GM18861 (cell line): ENCODE measurements at regions not wholly inside any gene's neighbourhood (a gene's known extent, or its start where the extent isn't known, plus 50 kb on each side); places are given as distances from the start of the nearest gene placed in this dataset.
"Not testable (repeated sequence)": the region's sequence is repeated elsewhere in the genome, so short reads cannot be mapped to it uniquely, and the experiment has no call there.

Source experiments
- ATAC-seq: cut with Tn5 transposase; IDR thresholded peaks from one replicate; pipeline ENCODE4 v1.9.1; 2021; ENCODE audit not compliant: unreplicated experiment

DNA sequence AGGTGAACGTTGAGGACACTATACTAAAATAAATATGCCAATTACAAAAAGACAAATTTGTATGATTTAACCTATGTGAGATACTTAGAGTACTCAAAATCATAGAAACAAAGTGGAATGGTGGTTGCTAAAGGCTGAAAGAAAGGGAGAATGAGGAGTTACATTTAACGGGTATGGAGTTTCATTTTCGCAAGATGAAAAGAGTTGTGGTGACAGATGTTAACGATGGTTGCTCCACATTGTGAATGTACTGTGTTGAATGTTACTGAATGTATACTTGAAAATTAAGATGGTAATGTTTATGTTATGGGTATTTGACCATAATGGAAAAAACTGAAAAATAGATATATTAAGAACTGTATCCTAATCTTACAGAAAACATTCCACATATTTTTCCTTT, 51.3 kb upstream of the MOCS2 start:
- no peak for ATAC-seq

DNA sequence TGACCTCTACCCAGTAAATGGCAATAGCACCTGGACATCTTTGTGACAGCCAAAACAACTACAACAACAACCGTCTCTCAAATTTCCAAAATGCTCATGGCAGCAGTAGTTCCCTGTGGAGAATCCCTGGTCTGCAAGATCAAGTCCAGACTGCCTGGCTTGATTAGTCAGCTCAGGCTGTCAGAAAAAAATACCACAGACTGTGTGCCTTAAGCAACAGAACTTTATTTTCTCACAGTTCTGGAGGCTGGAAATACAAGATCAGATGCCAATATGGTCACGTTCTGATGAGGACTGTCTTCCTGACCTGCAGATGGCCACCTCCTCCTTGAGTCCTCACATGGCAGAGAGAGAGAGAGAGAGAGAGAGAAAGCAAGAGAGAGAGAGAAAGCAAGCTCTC, 52.3 kb upstream of the MOCS2 start:
- no peak for ATAC-seq

DNA sequence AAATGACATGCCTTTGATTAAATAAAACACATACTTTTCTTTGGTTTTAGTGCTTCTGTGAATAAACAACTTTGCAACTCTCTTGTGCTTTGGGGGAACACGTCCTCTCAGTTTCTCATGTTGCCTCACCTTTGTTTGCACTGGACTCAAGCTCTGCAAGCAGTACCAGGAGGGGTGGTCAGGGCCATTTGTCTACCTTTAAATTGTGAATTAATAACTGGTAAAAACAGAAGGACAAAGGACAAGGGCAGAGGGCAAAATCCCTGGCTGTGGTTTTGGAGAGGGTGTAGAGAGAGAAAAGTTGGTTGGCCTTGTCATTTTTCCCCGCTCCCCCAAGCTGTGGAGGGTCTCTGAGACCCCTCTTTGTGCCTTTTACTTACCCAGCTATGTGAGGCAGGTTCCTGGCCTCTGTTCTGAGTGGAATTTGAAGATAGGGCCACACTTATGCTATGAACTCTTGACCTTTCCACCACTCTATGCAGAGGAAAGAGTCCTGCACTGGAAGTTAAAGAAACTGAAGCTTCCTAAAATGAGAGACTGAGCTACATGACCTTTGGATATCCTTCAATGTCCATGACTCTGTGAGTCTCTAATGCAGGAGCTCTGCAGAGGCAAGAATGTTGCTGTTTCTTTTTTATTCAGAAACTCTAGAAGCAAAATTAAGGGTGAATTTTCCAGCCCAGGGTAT, 55.1 kb upstream of the MOCS2 start:
- ATAC-seq: no peak

DNA sequence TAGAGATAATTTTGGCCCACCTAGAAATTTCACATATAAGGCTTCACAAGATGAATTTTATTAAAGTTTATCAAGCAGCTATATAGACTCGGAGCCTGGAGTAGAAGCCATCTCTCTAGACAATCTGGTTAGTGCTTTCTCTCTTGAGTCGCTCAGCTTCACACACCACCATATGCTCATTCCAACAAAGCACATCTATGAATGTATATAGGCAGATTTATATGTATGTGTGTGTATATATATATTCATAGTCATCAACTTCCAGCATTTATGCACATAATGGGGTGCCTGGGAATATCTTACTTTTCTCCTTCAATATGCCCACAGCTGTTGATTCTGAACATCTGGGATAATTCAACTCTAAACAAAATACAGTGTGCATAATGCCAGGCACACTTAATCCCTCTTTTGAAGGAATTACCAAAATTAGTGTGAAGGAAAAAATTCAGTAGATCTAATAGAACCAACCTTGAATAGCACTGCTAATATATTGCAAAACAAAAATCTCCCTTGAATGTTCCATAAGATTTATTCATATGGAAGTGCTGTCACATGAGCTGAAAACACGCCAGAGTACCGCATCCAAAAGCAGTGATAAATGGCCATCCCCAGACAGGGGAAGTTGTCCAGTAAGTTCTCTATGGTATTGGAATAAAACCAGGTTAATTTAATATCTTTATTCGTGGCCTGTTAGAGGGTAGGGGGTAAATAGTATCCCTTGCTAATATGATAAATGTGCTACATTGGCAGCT, 56.0 kb upstream of the MOCS2 start:
- ATAC-seq: no peak

DNA sequence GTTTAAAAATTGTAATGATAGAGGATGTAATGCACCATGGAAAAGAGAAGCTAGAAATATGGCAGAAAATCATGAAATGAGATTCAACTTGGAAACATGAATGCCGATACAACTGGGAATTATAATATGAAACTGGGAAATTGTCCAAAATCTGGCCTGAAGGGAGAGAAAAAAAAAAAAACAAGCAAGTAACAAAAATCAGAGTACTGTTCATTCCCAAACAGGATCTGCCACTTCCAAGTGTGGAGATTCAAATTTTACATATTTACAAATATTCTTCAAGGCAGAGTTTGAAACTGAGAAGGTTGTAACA, 56.6 kb upstream of the MOCS2 start:
- ATAC-seq: no peak

DNA sequence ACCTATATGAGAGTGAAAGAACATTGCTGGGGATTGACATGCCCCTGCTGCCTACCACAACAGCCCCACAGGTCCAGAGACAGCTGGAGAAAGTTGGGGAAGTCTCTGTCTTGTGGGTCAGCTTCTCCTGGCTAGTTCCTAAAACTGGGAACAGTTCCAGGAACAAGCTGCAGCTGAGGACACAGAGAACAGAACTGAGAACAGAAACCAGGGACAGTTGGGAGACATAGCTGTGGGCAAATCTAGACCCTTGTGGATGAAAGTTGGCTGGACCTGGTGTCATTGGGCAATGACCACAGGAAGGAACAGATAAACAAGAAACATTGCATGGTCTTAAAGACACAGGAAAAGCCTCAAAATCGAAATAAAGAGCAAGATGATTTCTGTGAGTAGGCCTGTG, 58.3 kb upstream of the MOCS2 start:
- ATAC-seq: no peak

DNA sequence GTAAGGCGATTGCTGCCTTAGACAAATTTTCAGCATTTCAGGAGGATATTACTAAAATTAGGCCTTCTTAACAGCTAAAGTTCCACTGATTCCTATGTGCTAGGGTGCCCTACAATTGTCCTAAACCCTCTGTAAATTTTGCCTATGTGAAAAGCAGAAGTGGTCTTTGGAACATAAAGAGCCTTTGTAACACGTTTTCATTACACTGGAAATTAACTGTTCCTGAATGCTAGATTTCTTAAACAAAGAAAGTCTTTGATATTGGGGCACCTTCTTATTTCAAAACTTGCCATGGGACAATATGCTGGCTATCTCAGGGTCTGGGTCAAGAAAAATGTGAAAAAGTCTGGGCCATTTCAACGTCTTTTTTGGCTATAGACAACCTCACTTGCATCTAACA, 60.4 kb upstream of the MOCS2 start:
- no peak for ATAC-seq

DNA sequence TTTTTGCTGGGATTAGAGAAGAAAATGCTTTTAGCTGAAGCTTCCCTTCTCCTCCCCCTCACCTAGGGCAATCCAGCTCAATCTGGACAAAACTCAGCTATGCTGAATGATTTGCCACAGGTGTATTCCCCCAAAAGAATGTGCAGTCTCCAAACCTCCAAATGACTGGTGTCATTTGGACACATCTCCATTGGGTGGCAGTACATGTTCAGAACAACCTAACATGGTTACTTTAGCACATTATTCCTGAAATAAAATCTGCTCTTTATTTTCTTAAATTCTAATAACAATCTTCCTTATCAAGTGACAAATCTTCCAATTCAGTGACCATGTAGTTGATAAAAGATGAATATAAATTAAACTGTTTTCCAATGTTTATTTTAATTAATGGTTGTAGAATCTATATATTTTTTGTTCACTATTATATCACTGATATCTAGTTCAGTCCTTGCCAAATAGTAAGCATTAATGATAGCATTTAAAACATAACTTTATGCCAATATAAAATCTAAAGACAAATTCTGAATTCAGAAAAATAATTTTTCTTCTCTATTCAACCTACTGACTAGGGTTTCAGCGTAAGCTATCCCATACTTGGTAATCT, 61.3 kb upstream of the MOCS2 start:
- peak; percentile 63 for ATAC-seq

DNA sequence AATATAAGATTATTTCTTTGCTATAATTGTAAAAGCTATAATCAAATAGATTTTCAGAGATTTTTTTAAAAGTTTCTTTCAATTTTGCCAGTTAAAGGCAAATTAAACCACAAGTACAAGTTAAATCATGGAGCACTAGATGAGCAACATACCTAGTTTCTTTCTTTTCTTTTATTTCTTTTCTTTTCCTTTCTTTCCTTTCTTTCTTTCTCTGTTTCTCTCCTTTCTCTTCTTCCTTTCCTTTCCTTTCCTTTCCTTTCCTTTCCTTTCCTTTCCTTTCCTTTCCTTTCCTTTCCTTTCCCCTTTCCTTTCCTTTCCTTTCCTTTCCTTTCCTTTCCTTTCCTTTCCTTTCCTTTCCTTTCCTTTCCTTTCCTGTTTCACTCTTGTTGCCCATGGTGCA, 62.5 kb upstream of the MOCS2 start:
- not testable (repeated sequence) for ATAC-seq

DNA sequence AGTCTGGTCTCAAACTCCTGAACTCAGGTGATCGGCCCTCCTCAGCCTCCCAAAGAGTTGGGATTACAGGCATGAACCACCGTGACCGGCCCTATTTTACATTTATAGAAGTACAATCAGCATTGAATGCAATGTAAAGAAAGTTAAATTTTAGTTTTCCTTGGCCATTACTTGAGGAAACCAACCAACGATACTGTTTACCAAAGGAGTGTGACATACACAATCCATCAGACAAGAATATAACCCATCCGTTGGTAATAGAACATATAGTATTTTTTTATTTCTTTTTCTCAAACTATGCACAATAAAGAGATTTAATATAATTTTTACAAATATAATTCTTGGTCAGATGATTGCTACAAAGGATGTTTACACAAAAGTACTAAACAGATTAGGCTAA, 63.1 kb upstream of the MOCS2 start:
- no peak for ATAC-seq

DNA sequence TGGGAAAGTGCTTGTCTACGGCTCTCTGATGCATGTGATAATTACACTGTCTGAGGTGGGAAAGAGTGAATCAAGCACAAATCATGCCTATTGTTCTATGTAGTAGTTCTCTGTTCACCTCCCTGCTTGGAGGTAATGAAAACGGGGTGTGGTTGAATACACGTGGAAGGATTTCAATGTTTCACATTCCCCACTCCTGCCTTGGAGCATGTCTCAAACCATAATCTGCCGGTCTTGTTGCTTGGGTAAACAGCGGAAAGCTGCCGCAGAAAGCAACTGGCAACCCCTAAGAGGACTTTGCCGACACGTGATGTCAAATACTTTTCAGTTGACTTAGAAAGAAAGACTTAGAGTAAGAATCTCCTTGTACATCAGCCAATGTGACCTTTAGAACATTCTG, 63.5 kb upstream of the MOCS2 start:
- no peak for ATAC-seq

DNA sequence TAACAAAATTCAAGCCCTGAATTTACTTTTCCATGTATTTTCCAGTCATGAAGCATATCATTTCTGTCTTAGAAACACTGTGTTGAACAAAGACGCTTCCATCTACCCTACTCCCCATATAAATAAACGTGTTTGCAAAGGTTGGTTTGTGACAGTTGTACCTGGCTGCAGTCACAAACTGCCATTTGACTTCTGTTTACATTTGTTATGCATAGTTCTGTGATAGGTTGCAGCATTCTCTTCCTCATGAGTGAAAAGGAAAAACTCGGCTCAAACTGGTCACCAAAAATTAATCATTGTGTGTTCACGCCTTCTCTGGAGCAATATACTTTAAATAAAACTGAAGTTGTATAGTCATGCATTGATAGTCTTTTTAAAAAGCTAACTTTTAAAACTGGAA, 69.3 kb upstream of the MOCS2 start:
- no peak for ATAC-seq

DNA sequence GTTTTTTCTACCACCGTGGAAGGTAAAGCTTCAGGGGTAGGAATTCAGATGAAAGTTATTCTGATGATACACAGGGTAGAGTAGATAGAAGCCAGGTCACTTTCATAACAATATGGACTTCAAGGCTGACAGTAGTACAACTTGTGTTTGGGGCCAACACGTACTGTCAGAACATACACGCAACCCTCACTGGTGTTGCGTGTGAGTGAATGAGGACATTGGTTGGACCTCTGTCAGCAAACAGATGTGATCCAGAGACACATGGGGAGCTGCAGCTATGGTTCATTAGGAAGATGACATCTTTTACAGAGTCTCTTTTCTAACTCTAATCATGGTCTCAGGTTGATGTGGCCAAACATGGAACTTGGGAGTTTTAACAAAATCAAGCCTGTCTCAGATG, 70.1 kb upstream of the MOCS2 start:
- ATAC-seq: no peak

DNA sequence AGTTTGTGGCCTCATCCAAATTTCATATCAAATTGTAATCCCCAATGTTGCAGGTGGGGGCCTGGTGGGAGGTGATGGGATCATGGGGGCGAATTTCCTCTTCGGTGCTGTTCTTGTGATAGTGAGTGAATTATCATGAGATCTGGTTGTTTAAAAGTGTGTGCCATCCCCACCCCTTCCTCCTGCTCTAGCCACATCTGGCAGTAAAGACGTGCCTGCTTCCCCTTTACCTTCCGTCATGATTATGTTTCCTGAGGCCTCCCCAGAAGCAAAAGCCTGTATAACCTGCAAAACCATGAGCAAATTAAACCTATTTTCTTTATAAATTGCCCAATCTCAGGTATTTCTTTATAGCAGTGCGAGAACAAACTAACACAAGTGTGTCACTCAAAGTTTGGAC, 71.0 kb upstream of the MOCS2 start:
- no peak for ATAC-seq

DNA sequence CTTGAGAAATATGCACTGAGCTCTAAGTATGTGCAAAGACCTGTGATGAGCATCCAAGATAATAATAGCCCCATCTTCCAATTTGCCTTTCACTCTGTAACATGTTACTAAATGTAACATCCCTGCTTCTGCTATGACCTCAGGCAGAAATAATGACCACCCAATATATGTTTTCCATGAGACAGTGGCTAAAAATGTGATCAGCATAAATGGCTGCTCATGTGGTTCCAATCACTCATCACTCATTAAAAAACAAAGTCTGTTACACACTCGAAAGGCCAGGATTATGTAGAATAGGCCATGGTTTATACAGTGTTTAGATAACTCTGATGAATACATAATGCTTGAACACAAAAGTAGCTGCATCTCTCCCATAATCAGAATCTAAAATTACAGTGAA, 71.4 kb upstream of the MOCS2 start:
- no peak for ATAC-seq

DNA sequence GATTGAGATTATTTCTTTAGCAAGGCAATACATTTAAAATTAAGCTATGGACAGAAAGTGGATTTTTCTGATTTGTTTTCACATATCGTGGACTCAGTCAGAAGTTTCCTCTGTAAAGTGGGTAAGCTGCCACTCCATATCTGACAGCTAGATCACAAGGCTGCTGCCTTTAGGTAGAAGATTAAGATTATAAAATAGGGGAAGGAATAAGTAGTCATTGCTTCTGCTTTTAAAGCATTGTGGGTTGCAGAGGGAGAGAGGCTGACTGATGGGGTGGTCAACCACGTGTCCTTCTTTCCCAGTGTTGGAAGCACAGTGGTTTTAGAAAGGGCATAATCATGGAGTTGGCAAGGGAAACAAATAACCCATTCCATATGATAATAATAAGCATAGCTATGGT, 74.3 kb upstream of the MOCS2 start:
- no peak for ATAC-seq

DNA sequence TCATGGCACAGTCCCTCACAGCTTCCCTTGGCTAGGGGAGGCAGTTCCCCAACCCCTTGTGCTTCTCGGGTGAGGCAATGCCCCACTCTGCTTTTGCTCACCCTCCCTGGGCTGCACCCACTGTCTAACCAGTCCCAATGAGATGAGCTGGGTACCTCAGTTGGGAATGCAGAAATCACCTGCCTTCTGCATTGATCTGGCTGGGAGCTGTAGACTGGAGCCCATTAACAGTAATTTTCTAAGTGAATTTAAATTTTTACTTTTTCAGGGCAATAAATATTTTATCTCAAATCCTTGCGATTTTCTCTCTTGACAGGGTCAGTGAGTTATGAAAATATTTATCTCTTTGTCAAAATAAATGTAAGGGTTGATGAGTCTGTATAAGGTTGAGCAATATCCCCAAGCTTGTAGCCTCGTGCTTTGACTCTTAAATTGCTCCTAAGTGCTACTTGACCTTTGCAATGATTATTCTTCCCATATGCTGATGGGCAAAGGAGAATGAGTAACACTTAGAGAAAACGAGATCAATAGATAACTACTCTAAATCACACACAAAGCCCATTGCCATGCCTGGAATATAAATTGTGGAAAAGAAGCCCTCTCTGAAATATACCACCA, 82.1 kb upstream of the MOCS2 start:
- ATAC-seq: no peak

DNA sequence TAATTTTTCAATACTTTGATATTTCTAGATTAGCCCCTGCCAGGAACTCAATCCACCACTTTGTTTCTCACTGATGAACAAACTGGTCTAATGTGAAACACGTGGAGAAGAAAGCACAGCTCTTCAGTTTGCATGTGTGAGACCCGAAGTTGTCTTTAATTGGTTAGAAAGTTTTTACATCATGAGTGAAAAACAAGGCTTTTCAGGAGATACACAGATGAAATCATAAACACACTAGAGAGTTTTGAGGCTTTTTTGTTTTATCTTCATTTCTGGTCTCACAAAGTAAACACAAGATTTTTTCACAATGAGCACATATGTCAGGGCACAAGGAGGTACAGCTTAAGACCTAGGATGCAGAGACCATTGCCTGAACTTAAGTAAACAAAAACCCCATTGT, 84.5 kb upstream of the MOCS2 start:
- no peak for ATAC-seq

DNA sequence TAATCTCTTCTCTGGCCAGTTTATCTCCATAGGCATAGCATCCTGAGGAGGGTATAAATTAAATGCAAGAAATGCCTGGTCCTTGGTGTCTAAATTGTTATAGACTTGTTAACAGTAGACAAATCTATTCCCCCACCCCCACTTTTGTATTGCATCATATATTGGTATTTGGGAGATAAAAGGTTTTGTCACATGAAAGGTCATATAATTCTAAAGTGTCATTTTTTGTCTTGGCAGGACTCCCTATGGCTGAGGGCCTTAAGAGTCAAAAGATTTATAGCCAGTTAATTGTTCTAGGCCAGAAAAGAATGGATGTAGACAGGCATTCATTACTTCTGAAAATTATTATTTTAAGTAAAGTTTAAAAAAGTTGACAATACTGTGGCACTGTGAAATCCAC, 90.3 kb upstream of the MOCS2 start:
- no peak for ATAC-seq

DNA sequence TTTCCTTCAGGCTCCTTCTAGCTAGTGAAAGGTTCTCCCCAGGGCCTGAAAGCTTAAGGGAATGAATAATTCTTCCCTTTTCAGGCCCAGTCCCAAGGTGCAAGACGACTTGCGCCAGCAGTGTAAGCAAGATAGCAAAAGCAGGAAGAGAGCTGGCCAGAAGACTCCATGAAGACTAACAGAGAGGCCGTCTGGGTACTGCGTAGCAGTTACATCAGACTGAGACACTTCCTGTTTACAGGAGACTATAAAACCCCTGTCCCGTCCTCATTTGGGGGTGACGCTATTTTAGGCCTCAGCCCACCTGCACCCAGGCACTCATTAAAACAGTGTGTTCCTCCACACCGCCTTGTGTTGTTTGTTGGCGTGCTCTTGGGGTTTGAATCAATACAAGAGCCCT, 90.7 kb upstream of the MOCS2 start:
- no peak for ATAC-seq

DNA sequence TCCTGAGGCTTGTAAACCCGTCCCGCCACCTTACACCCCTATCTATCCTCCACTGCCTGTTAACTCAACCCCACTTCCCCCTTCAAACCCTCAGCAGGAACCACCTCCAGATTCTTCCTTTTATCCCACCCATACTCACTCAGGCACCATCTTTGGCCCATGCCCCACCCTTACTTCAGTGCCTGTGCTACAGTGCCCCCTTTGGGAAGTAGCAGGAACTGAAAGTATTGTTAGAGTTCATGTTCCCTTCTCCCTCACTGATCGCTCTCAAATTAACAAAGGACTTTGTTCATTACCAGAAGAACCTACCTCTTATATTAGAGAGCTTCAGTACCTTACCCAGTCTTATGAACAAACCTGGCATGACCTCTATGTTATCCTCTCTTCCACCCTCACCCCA, 92.2 kb upstream of the MOCS2 start:
- ATAC-seq: no peak

DNA sequence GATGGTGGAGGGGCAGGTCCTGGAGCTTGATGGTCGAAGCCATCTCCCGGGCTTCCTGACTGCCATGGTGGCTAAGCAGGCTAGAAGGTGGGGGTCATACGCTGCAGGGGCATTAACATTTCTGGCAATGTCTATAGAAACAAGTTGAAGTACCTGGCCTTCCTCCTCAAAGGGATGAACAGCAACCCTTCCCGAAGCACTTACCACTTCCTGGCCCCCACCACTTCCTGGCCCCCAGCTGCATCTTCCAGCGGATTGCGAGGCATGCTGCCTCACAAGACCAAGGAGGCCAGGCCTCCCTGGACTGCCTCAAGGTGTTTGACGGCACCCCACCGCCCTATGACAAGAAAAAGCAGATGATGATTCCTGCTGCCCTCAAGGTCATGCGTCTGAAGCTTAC, 97.0 kb upstream of the MOCS2 start:
- ATAC-seq: no peak
